ENCODE measurements at regions not wholly inside any gene's neighbourhood (a gene's known extent, or its start where the extent isn't known, plus 50 kb on each side); places are given as distances from the start of the nearest gene placed in this dataset.
"Not testable (repeated sequence)": the region's sequence is repeated elsewhere in the genome, so short reads cannot be mapped to it uniquely, and the experiment has no call there.

DNA sequence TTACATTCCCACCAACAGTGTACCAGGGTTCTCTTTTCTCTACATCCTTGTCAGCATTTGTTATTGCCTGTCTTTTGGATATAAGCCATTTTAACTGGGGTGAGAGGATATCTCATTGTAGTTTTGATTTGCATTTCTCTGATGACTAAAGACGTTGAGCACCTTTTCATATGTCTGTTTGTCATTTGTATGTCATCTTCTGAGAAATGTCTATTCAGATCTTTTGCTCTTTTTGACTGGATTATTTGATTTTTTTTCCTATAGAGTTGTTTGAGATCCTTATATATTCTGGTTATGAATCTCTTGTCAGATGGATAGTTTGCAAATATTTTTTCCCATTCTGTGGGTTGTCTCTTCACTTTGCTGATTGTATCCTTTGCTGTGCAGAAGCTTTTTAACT, 77.6 kb downstream of the SERINC2 start:
- H3K27ac ChIP-seq (ENCODE audit: low read depth in 1 of 2, low read length in 1 of 2); H3K4me1 ChIP-seq (ENCODE audit: control insufficient read depth in 5 of 5, insufficient read depth in 5 of 5, low read length in 5 of 5); H3K27me3 ChIP-seq (ENCODE audit: control insufficient read depth in 3 of 3, insufficient read depth in 3 of 3, low read length in 2 of 3); H3K36me3 ChIP-seq (ENCODE audit: control insufficient read depth in 4 of 4, insufficient read depth in 4 of 4, low read length in 4 of 4); ATAC-seq (ENCODE audit: insufficient read depth, low FRiP score); H3K4me3 ChIP-seq; H3K9ac ChIP-seq (ENCODE audit: insufficient read depth in 1 of 2, low read length in 2 of 2); H3K9me3 ChIP-seq (ENCODE audit: control insufficient read depth in 4 of 4, insufficient read depth in 3 of 4, low read length in 3 of 4); DNase-seq: not testable (repeated sequence)
- WGBS, 2 donors = 67 to 69% methylated on average over 1 of the region's 1 CpG

DNA sequence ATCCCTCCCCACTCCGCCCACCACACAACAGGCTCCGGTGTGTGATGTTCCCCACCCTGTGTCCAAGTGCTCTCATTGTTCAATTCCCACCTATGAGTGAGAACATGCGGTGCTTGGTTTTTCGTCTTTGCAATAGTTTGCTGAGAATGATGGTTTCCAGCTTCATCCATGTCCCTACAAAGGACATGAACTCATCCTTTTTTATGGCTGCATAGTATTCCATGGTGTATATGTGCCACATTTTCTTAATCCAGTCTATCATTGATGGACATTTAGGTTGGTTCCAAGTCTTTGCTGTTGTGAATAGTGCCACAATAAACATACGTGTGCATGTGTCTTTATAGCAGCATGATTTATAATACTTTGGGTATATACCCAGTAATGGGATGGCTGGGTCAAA, 81.0 kb upstream of the TINAGL1 start:
- WGBS, 2 donors = 95 to 96% methylated on average over 5 of the region's 5 CpGs
- not testable (repeated sequence) for H3K4me3 ChIP-seq; H3K27me3 ChIP-seq (ENCODE audit: control insufficient read depth in 3 of 3, insufficient read depth in 3 of 3, low read length in 2 of 3); H3K27ac ChIP-seq (ENCODE audit: low read depth in 1 of 2, low read length in 1 of 2); ATAC-seq (ENCODE audit: insufficient read depth, low FRiP score); H3K4me1 ChIP-seq (ENCODE audit: control insufficient read depth in 5 of 5, insufficient read depth in 5 of 5, low read length in 5 of 5); H3K9me3 ChIP-seq (ENCODE audit: control insufficient read depth in 4 of 4, insufficient read depth in 3 of 4, low read length in 3 of 4); DNase-seq; H3K9ac ChIP-seq (ENCODE audit: insufficient read depth in 1 of 2, low read length in 2 of 2); H3K36me3 ChIP-seq (ENCODE audit: control insufficient read depth in 4 of 4, insufficient read depth in 4 of 4, low read length in 4 of 4)

GRCh38 chr1:31495770-31496169, 80.5 kb upstream of the TINAGL1 start:
- not testable (repeated sequence) for H3K4me1 ChIP-seq (ENCODE audit: control insufficient read depth in 5 of 5, insufficient read depth in 5 of 5, low read length in 5 of 5); H3K36me3 ChIP-seq (ENCODE audit: control insufficient read depth in 4 of 4, insufficient read depth in 4 of 4, low read length in 4 of 4); H3K4me3 ChIP-seq; H3K9me3 ChIP-seq (ENCODE audit: control insufficient read depth in 4 of 4, insufficient read depth in 3 of 4, low read length in 3 of 4); ATAC-seq (ENCODE audit: insufficient read depth, low FRiP score); DNase-seq; H3K27me3 ChIP-seq (ENCODE audit: control insufficient read depth in 3 of 3, insufficient read depth in 3 of 3, low read length in 2 of 3); H3K27ac ChIP-seq (ENCODE audit: low read depth in 1 of 2, low read length in 1 of 2); H3K9ac ChIP-seq (ENCODE audit: insufficient read depth in 1 of 2, low read length in 2 of 2)
- 75 to 95% methylated on average over 2 of the region's 2 CpGs for WGBS, 2 donors

DNA sequence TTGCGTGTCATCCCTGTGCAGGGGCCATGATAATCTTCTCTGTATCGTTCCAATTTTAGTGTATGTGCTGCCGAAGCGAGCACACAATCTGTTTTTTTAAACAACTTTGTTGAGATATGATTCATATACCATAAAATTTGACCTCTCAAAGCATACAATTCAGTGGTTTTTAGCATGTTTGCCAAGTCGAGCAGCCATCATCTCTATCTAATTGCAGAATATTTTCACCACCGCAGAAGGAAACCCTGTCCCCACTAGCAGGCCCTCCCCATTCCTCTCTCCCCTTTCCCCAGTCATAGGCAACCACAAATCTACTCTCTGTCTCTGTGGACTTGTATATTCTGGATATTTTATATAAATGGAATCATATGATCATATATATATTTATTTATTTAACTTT, 78.7 kb upstream of the TINAGL1 start:
- no peaks in the 10 kb centered on the region for H3K4me1 ChIP-seq (ENCODE audit: control insufficient read depth in 5 of 5, insufficient read depth in 5 of 5, low read length in 5 of 5)
- H3K4me3 ChIP-seq = no peak overlapping the region
- WGBS, 2 donors = 84 to 91% methylated on average over 6 of the region's 6 CpGs
- no peaks in the 10 kb centered on the region for H3K36me3 ChIP-seq (ENCODE audit: control insufficient read depth in 4 of 4, insufficient read depth in 4 of 4, low read length in 4 of 4)
- no peak overlapping the region for H3K27ac ChIP-seq (ENCODE audit: low read depth in 1 of 2, low read length in 1 of 2)
- no peaks in the 10 kb centered on the region for H3K9me3 ChIP-seq (ENCODE audit: control insufficient read depth in 4 of 4, insufficient read depth in 3 of 4, low read length in 3 of 4)
- ATAC-seq (ENCODE audit: insufficient read depth, low FRiP score) (no peak), DNase-seq (no peak)
- no peak for TF ChIP-seq CTCF (IDR thresholded peaks at IDR 0.05; ENCODE audit: control extremely low read depth, extremely low read depth)
- H3K27me3 ChIP-seq (ENCODE audit: control insufficient read depth in 3 of 3, insufficient read depth in 3 of 3, low read length in 2 of 3) = no peaks in the 10 kb centered on the region
- no peak overlapping the region for H3K9ac ChIP-seq (ENCODE audit: insufficient read depth in 1 of 2, low read length in 2 of 2)

DNA sequence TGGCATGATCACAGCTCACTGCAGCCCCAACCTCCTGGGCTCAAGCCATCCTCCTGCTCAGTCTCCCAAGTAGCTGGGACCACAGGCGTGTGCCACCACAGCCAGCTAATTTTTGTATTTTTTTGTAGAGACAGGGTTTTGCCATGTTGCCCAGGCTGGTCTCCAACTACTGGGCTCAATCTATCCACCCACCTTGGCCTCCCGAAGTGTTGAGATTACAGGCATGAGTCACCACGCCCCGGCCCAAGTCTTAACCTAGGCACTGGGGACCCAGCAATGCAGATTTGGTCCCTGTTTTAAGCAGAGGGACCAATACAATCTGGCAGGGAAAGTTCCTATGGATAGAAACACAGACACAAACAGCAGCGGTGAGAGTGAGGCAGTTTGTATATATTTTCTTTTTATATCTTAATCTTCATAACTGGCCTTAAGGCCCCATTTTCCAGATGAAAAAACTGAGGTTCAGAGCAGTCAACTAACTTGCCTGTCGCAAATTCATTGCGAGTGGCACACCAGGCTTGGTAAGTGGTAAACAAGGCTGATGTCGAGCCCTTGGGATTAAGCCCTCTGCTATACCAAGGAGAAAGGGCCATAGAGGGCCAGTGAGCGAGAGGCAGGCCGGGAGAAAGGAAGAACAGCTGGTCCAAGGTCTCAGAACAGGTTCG, 77.8 kb upstream of the TINAGL1 start:
- no peak overlapping the region for H3K9ac ChIP-seq (ENCODE audit: insufficient read depth in 1 of 2, low read length in 2 of 2)
- H3K36me3 ChIP-seq (ENCODE audit: control insufficient read depth in 4 of 4, insufficient read depth in 4 of 4, low read length in 4 of 4) = no peaks in the 10 kb centered on the region
- no peaks in the 10 kb centered on the region for H3K27me3 ChIP-seq (ENCODE audit: control insufficient read depth in 3 of 3, insufficient read depth in 3 of 3, low read length in 2 of 3)
- no peaks in the 10 kb centered on the region for H3K9me3 ChIP-seq (ENCODE audit: control insufficient read depth in 4 of 4, insufficient read depth in 3 of 4, low read length in 3 of 4)
- ATAC-seq (ENCODE audit: insufficient read depth, low FRiP score) (no peak), DNase-seq (no peak)
- H3K4me3 ChIP-seq = no peak overlapping the region
- WGBS, 2 donors = 88 to 92% methylated on average over 11 of the region's 11 CpGs
- no peak overlapping the region for H3K27ac ChIP-seq (ENCODE audit: low read depth in 1 of 2, low read length in 1 of 2)
- no peaks in the 10 kb centered on the region for H3K4me1 ChIP-seq (ENCODE audit: control insufficient read depth in 5 of 5, insufficient read depth in 5 of 5, low read length in 5 of 5)
- no peak for TF ChIP-seq CTCF (IDR thresholded peaks at IDR 0.05; ENCODE audit: control extremely low read depth, extremely low read depth)

All from lung (tissue), 11 donors.